T-cell (primary cell): ENCODE measurements at regions not wholly inside any gene's neighbourhood (a gene's known extent, or its start where the extent isn't known, plus 50 kb on each side); places are given as distances from the start of the nearest gene placed in this dataset.
"Not testable (repeated sequence)": the region's sequence is repeated elsewhere in the genome, so short reads cannot be mapped to it uniquely, and the experiment has no call there.

Source experiments
- ATAC-seq, 4 experiments: fragments of 200-7000 bp in 3 of 4; fragments of 150-1000 bp in 1 of 4; cut with Tn5 transposase; replicated peaks in 1 of 4; 1 replicate in 3 of 4; 2 replicates in 1 of 4; pipeline ENCODE4 v1.10.0; 2021; ENCODE audit warnings: moderate library complexity in 3 of 4, mild to moderate bottlenecking in 2 of 4, moderate number of reproducible peaks in 1 of 4
- CTCF ChIA-PET, 2 donors: fragments of 300-600 bp; sonication (Branson Sonifier 250); formaldehyde crosslinking; loops; one replicate each; lab custom pipeline; 2022; ENCODE audit warnings: antibody characterized with exemption in 2 of 2; lab: Charles Lee
- POLR2A ChIA-PET, 2 donors: fragments of 300-600 bp; sonication (Branson Sonifier 250); formaldehyde crosslinking; loops; one replicate each; lab custom pipeline; 2022; ENCODE audit warnings: antibody characterized with exemption in 2 of 2; lab: Charles Lee
- DNase-seq, 35 experiments: peaks; one replicate each; pipeline versions ENCODE4 v3.0.0 to v3.0.0-alpha.2; 2013 to 2023
- H3K27ac ChIP-seq: one replicate; pipeline ENCODE4 v1.5.1; 2013; ENCODE audit warnings: low read length
- H3K27me3 ChIP-seq, 2 experiments: replicated peaks in 1 of 2; 1 replicate in 1 of 2; 2 replicates in 1 of 2; pipeline versions ENCODE4 v1.6.1 to v1.7.0; 2013; ENCODE audit warnings: low read length in 1 of 2, mixed read lengths in 1 of 2; ENCODE audit not compliant: control insufficient read depth in 2 of 2, insufficient read depth in 2 of 2; ENCODE audit errors: extremely low read depth in 1 of 2
- H3K36me3 ChIP-seq, 2 donors: 1 replicate in 1 of 2; 2 replicates in 1 of 2; pipeline versions ENCODE4 v1.6.1 to v1.7.0; 2013; ENCODE audit warnings: low read length in 1 of 2; ENCODE audit not compliant: control insufficient read depth in 2 of 2, insufficient read depth in 1 of 2; ENCODE audit errors: extremely low read depth in 1 of 2
- H3K4me1 ChIP-seq, 2 experiments: 1 replicate in 1 of 2; 2 replicates in 1 of 2; pipeline versions ENCODE4 v1.6.1 to v1.7.0; 2013; ENCODE audit warnings: low read length in 2 of 2, mixed read lengths in 1 of 2; ENCODE audit not compliant: insufficient read depth in 2 of 2, control insufficient read depth in 1 of 2; ENCODE audit errors: extremely low read depth in 1 of 2
- H3K4me3 ChIP-seq, 2 donors: 1 replicate in 1 of 2; 2 replicates in 1 of 2; pipeline versions ENCODE4 v1.5.1 to v1.7.0; 2013; ENCODE audit warnings: mild to moderate bottlenecking in 2 of 2, low read length in 1 of 2, moderate library complexity in 1 of 2; ENCODE audit not compliant: control insufficient read depth in 1 of 2; ENCODE audit errors: extremely low read depth in 1 of 2
- H3K9me3 ChIP-seq: 2 replicates; pipeline ENCODE4 v1.7.0; 2013
- H3K27ac Mint-ChIP-seq, 2 donors: one replicate each; pipeline ENCODE4 v1.8.0; 2020 to 2021; ENCODE audit warnings: mild to moderate bottlenecking in 2 of 2, mixed read lengths in 2 of 2
- H3K27me3 Mint-ChIP-seq, 2 donors: one replicate each; pipeline ENCODE4 v1.8.0; 2021 to 2022; ENCODE audit warnings: mixed read lengths in 2 of 2
- H3K36me3 Mint-ChIP-seq: one replicate; pipeline ENCODE4 v1.8.0; 2021; ENCODE audit warnings: mixed read lengths
- H3K4me1 Mint-ChIP-seq, 3 donors: one replicate each; pipeline ENCODE4 v1.8.0; 2020 to 2022; ENCODE audit warnings: mixed read lengths in 3 of 3, mild to moderate bottlenecking in 1 of 3
- H3K4me3 Mint-ChIP-seq, 3 donors: one replicate each; pipeline ENCODE4 v1.8.0; 2020 to 2022; ENCODE audit warnings: mild to moderate bottlenecking in 3 of 3, mixed read lengths in 3 of 3, moderate library complexity in 3 of 3
- H3K9me3 Mint-ChIP-seq, 3 donors: one replicate each; pipeline ENCODE4 v1.8.0; 2020 to 2022; ENCODE audit warnings: mixed read lengths in 3 of 3
- WGBS: methylation state at CpG from one replicate; pipeline ENCODE4 v1.1.5; 2013; ENCODE audit warnings: missing lambda C conversion rate; ENCODE audit not compliant: insufficient coverage; 5-methylcytosine and 5-hydroxymethylcytosine counted together

DNA sequence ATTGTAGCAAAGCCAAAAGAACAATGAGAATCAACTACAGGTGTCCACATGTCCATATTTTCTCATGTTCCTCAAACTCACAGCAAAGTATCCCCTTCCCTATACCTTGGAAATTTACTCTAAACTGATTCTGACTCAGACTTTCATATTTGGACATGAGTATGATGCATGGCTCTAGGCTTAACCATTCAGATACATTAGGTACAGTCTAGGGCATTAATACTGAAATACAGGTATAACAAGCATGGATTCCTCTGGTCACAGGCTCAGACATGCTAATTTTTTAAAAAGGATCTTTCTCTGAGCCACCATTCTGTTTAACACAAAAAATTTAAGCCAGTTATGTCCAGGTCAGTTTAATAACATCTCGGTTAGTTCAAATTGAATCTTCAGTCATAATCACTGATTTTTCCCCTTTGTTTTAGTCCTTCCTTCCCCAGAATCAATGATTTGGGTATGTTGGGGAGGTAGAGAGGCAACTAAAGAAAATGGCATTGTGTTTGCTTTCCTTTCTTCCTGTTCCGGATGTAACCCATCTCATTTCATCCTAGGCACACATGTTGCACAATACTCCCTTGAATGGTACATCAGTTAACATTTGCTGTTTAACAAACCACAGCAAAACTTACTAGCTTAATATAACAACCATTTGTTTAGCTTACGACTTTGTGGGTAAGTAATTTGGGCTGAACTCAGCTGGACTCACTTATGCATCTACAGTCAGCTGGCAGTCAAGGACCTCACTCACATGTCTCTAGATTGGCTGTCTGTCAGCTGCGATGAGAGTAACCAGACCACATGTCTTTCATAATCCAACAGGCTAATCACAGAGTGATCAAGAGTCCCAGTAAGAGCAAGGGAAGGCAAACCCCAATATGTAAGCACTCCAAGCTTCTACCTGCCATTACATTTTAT is 75.3 kb upstream of the GRIA3 start:
- Mint-ChIP-seq H3K4me3 (no peak overlapping the region), H3K36me3 (no peaks in the 10 kb centered on the region), H3K27ac (no peak overlapping the region), H3K4me1 (no peaks in the 10 kb centered on the region), H3K27me3 (peaks cover 0 to 9% of the 10 kb centered on the region in 2 donors), H3K9me3 (no peaks in the 10 kb centered on the region)
- H3K27me3 ChIP-seq: no peaks in the 10 kb centered on the region
- H3K4me1 ChIP-seq: no peaks in the 10 kb centered on the region
- POLR2A ChIA-PET: no interaction called here
- no CpG with 5 or more reads among the region's 4 CpGs for WGBS
- H3K36me3 ChIP-seq: no peaks in the 10 kb centered on the region
- no peaks in the 10 kb centered on the region for H3K9me3 ChIP-seq
- H3K4me3 ChIP-seq: no peak overlapping the region
- no peak overlapping the region for H3K27ac ChIP-seq
- CTCF ChIA-PET: no interaction called here
- ATAC-seq (no peak), DNase-seq (no peak)

DNA sequence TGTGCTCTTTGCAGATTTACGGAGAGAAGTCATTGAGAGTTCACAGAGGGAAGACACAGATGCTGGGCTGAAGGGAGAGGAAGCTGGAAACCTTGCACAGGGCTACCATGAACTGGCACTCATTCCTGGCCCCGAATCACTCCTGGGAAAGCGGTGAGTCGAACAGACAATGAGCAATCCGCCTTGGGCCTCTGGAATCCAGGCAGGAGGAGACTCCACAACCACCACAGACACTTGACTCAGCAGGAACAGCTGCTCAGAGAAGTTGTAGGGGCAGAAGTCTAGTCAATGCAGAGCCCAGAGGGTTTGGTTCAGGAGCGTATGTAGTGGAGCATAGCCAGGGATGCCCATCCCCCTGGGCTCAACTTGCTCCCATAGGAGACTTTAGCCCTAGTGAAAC is 62.8 kb upstream of the GRIA3 start:
- Mint-ChIP-seq H3K36me3 (no peaks in the 10 kb centered on the region), H3K4me1 (no peaks in the 10 kb centered on the region), H3K4me3 (no peak overlapping the region), H3K27ac (no peak overlapping the region), H3K27me3 (peaks cover 0 to 10% of the 10 kb centered on the region in 2 donors), H3K9me3 (no peaks in the 10 kb centered on the region)
- no peak for DNase-seq
- ChIA-PET POLR2A (no interaction called here), CTCF (no interaction called here)
- Histone ChIP-seq H3K27ac (no peak overlapping the region), H3K9me3 (no peaks in the 10 kb centered on the region), H3K4me3 (no peak overlapping the region), H3K27me3 (no peaks in the 10 kb centered on the region), H3K4me1 (no peaks in the 10 kb centered on the region), H3K36me3 (no peaks in the 10 kb centered on the region)
- ATAC-seq: no peak
- no CpG with 5 or more reads among the region's 6 CpGs for WGBS

DNA sequence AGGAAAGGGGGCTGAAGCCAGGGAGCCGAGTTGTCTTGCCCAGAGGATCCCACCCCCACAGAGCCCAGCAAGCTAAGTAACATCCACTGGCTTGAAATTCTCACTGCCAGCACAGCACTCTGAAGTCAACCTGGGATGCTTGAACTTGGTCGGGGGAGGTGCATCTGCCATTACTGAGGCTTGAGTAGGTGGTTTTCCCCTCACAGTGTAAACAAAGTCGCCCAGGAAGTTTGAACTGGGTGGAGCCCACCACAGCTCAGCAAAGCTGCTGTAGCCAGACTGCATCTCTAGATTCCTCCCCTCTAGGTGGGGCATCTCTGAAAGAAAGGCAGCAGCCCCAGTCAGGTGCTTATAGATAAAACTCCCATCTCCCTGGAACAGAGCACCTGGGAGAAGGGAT is 54.3 kb upstream of the GRIA3 start:
- no CpG with 5 or more reads among the region's 3 CpGs for WGBS
- CTCF ChIA-PET, H3K27ac Mint-ChIP-seq, H3K4me1 ChIP-seq, H3K36me3 Mint-ChIP-seq, H3K4me3 ChIP-seq, H3K9me3 Mint-ChIP-seq, H3K27ac ChIP-seq, H3K9me3 ChIP-seq, H3K4me1 Mint-ChIP-seq, H3K36me3 ChIP-seq, H3K27me3 ChIP-seq, H3K4me3 Mint-ChIP-seq: not testable (repeated sequence)
- peaks cover 0 to 15% of the 10 kb centered on the region in 2 donors for H3K27me3 Mint-ChIP-seq
- peak in 2 of 4 experiments; percentile 36 to 52 for ATAC-seq
- POLR2A ChIA-PET: interaction anchor here in 1 of 2 donors (0.7 kb wide), 2 partner anchors 20 to 1356 kb away, joined by 3 read pairs; no protein-coding TSS in a partner anchor
- peak in 3 of 35 experiments; percentile 1 to 3 (median 2) for DNase-seq
